Tibial nerve (tissue), 4 donors: ENCODE measurements at regions not wholly inside any gene's neighbourhood (a gene's known extent, or its start where the extent isn't known, plus 50 kb on each side); places are given as distances from the start of the nearest gene placed in this dataset.

ENCODE experiments used
- DNase-seq, 2 donors: peaks; one replicate each; pipeline ENCODE4 v3.0.0-alpha.2; 2019; ENCODE audit warnings: low spot score in 2 of 2
- H3K27ac ChIP-seq, 4 donors: fragments of 200-600 bp; sonication (generic) in 3 of 4; one replicate each; pipeline ENCODE4 v1.5.1; 2017 to 2019; ENCODE audit warnings: mild to moderate bottlenecking in 1 of 4
- H3K27me3 ChIP-seq, 2 donors: fragments of 200-600 bp; sonication (generic) in 1 of 2; one replicate each; pipeline versions ENCODE4 v1.5.1 to v1.6.0; 2017 to 2019
- H3K36me3 ChIP-seq, 3 donors: fragments of 200-600 bp; sonication (generic); one replicate each; pipeline ENCODE4 v1.5.1; 2018 to 2019
- H3K4me1 ChIP-seq, 4 donors: fragments of 200-600 bp; sonication (generic) in 3 of 4; one replicate each; pipeline ENCODE4 v1.5.1; 2017 to 2019
- H3K4me3 ChIP-seq, 4 donors: fragments of 200-600 bp; sonication (generic) in 3 of 4; one replicate each; pipeline ENCODE4 v1.5.1; 2017 to 2019; ENCODE audit warnings: mild to moderate bottlenecking in 1 of 4, moderate library complexity in 1 of 4
- H3K9me3 ChIP-seq, 4 donors: fragments of 200-600 bp; sonication (generic) in 3 of 4; one replicate each; pipeline ENCODE4 v1.5.1; 2017 to 2019
- CTCF ChIP-seq, 5 experiments: fragments of 200-600 bp in 3 of 5; fragments of 450-650 bp in 2 of 5; sonication (generic) in 3 of 5; IDR thresholded peaks; one replicate each; pipeline ENCODE4 v1.5.1; 2016 to 2019; ENCODE audit warnings: antibody characterized with exemption in 5 of 5, mild to moderate bottlenecking in 3 of 5, moderate library complexity in 2 of 5
- EP300 ChIP-seq, 2 donors: sonication (generic); formaldehyde crosslinking; IDR thresholded peaks; one replicate each; pipeline ENCODE4 v1.6.1; 2017; ENCODE audit warnings: antibody characterized with exemption in 2 of 2, mild to moderate bottlenecking in 1 of 2
- POLR2A ChIP-seq, 2 donors: fragments of 450-650 bp; IDR thresholded peaks; one replicate each; pipeline ENCODE4 v1.6.1; 2017; ENCODE audit warnings: antibody characterized with exemption in 2 of 2, mild to moderate bottlenecking in 2 of 2, moderate library complexity in 2 of 2
- WGBS, 2 donors: methylation state at CpG; one replicate each; pipeline ENCODE4 v1.1.5; 2018; 5-methylcytosine and 5-hydroxymethylcytosine counted together

DNA sequence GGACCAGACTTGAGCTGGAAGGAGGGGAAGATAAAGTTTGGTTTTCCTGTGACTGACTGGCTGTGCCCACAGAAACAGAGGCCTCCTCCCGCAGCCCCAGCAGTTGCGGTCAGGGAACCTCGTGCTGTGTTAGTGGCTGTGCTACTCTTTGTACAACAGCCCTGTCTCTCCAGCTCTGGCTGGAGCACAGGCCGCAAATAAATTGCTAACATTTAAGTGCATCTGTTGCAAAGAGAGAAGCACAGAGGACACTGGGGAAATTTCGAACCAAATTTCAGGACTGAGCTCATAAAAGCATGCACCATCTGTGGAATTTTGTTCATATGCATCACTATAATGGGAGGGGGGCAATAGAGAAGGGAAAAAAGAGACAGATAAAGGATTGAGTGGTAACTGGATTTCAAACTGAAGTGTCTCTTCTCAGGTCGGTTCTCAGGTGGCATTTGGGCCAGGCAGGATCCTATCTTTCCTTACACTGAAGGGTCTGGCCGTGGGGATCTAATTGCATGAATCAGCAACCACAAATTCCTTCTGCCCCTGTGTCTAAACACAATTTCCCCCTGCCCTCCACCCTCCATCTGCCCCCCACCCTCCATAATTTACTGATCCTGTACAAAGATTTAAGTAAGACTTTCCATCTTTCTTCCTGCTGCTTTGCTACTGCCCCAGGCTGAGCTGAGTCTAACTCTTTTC, 88.9 kb upstream of the ATXN1 start:
- H3K4me1 ChIP-seq = peaks cover 0 to 13% (median 0%) of the 10 kb centered on the region in 4 donors
- no peak for TF ChIP-seq CTCF (IDR thresholded peaks at IDR 0.05)
- no peak for TF ChIP-seq POLR2A (IDR thresholded peaks at IDR 0.05)
- no peak for TF ChIP-seq EP300 (IDR thresholded peaks at IDR 0.05)
- H3K9me3 ChIP-seq = no peaks in the 10 kb centered on the region
- no peak overlapping the region for H3K27ac ChIP-seq
- H3K27me3 ChIP-seq = no peaks in the 10 kb centered on the region
- WGBS, 2 donors = 59 to 60% methylated on average over 7 of the region's 7 CpGs
- no peaks in the 10 kb centered on the region for H3K36me3 ChIP-seq
- no peak overlapping the region for H3K4me3 ChIP-seq
- DNase-seq = no peak

GRCh38 chr6:16849280-16849987, 88.2 kb upstream of the ATXN1 start:
- no peaks in the 10 kb centered on the region for H3K27me3 ChIP-seq
- H3K9me3 ChIP-seq = no peaks in the 10 kb centered on the region
- H3K27ac ChIP-seq = no peak overlapping the region
- no peaks in the 10 kb centered on the region for H3K36me3 ChIP-seq
- 59 to 64% methylated on average over 11 of the region's 11 CpGs for WGBS, 2 donors
- DNase-seq = no peak
- no peak overlapping the region for H3K4me3 ChIP-seq
- peaks cover 0 to 13% (median 0%) of the 10 kb centered on the region in 4 donors for H3K4me1 ChIP-seq
- TF ChIP-seq POLR2A (IDR thresholded peaks at IDR 0.05) = no peak

DNA sequence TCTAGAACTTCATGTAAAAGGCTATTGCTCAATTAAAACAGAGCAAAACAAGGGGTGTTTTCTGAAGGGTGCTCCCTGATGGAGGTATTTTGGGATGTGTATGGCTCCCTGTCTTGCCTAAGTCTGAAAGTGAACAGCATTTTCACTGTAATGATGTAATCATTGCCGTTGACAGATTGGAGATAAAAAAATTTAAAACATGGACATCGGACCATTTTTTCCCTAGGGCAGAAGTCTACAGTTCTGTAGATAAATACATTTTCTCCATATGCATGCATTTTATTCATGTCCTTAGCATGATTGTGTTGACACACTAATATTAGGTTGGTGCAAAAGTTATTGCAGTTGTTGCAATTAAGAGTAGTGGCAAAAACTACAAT, 85.1 kb upstream of the ATXN1 start:
- Histone ChIP-seq H3K36me3 (no peaks in the 10 kb centered on the region), H3K4me1 (peaks cover 0 to 8% (median 0%) of the 10 kb centered on the region in 4 donors), H3K9me3 (no peaks in the 10 kb centered on the region), H3K4me3 (no peak overlapping the region), H3K27ac (no peak overlapping the region), H3K27me3 (no peaks in the 10 kb centered on the region)
- WGBS, 2 donors = 85 to 91% methylated on average over 2 of the region's 2 CpGs
- TF ChIP-seq EP300 (IDR thresholded peaks at IDR 0.05) = no peak
- no peak for TF ChIP-seq CTCF (IDR thresholded peaks at IDR 0.05)
- no peak for TF ChIP-seq POLR2A (IDR thresholded peaks at IDR 0.05)
- no peak for DNase-seq

DNA sequence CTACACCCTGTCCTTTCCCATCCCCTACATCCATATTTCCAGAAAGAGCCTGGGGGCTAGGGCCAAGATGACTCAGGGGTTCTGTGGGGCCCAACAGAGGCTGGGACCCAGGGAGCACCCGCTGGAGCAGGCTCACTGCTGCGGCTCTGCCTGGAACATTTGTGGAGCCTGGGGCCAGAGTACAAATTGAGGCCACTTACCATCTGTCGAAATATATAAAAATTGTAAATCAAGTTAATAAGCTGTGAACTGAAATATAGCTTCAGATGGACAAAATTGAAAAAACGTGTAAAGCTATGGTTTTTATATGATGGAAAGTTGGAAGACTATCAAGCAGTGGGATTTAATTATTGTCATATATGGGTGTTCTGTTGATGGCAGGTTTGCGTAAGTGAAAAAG, 82.9 kb upstream of the ATXN1 start:
- H3K4me1 ChIP-seq = peaks cover 0 to 3% (median 0%) of the 10 kb centered on the region in 4 donors
- H3K9me3 ChIP-seq = no peaks in the 10 kb centered on the region
- no peak overlapping the region for H3K4me3 ChIP-seq
- 76 to 88% methylated on average over 5 of the region's 5 CpGs for WGBS, 2 donors
- H3K27me3 ChIP-seq = no peaks in the 10 kb centered on the region
- H3K27ac ChIP-seq = no peak overlapping the region
- DNase-seq = no peak
- no peaks in the 10 kb centered on the region for H3K36me3 ChIP-seq
- no peak for TF ChIP-seq POLR2A (IDR thresholded peaks at IDR 0.05)
- no peak for TF ChIP-seq EP300 (IDR thresholded peaks at IDR 0.05)
- no peak for TF ChIP-seq CTCF (IDR thresholded peaks at IDR 0.05)

DNA sequence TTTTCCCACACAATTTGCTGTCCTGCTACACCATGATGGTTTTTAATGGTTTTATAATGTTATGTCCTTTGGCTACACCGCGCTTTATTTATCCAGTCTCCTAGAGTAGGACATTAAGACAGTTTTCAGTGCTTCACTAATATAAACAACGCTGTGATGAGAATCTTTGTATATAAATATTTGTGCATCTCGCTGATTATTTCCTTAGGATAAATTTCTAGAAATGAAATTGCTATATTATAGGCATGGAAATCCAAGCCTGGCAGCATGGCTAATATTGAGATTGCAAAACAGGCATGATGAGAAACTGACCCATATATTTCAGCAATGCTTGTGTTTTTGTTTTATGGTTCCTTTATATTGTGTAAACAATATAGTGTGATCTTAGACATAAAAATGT, 81.4 kb upstream of the ATXN1 start:
- TF ChIP-seq EP300 (IDR thresholded peaks at IDR 0.05) (no peak), CTCF (IDR thresholded peaks at IDR 0.05) (no peak), POLR2A (IDR thresholded peaks at IDR 0.05) (no peak)
- H3K27me3 ChIP-seq = no peaks in the 10 kb centered on the region
- H3K27ac ChIP-seq = no peak overlapping the region
- no peak overlapping the region for H3K4me3 ChIP-seq
- 91 to 92% methylated on average over 4 of the region's 4 CpGs for WGBS, 2 donors
- H3K9me3 ChIP-seq = no peaks in the 10 kb centered on the region
- DNase-seq = no peak
- no peaks in the 10 kb centered on the region for H3K36me3 ChIP-seq
- peaks cover 0 to 3% (median 0%) of the 10 kb centered on the region in 4 donors for H3K4me1 ChIP-seq
